Keratinocyte (primary cell): ENCODE measurements at regions not wholly inside any gene's neighbourhood (a gene's known extent, or its start where the extent isn't known, plus 50 kb on each side); places are given as distances from the start of the nearest gene placed in this dataset.

Experiments
- EZH2 ChIP-seq: IDR thresholded peaks from one replicate; pipeline ENCODE4 v1.6.1; 2012; ENCODE audit warnings: inconsistent platforms, mild to moderate bottlenecking, low read length, moderate library complexity
- TF ChIP-seq, protein P1 (sequence below), 3 experiments: IDR thresholded peaks in 1 of 3; conservative IDR thresholded peaks in 1 of 3; optimal IDR thresholded peaks in 1 of 3; 2 replicates in 2 of 3; 3 replicates in 1 of 3; pipeline versions ENCODE3 to v1.5.1; 2011; ENCODE audit warnings: low read length in 3 of 3, mild to moderate bottlenecking in 3 of 3, moderate library complexity in 2 of 3, control low read depth in 1 of 3, inconsistent platforms in 1 of 3; ENCODE audit not compliant: insufficient read depth in 2 of 3; ENCODE audit errors: extremely low read depth in 1 of 3

DNA sequence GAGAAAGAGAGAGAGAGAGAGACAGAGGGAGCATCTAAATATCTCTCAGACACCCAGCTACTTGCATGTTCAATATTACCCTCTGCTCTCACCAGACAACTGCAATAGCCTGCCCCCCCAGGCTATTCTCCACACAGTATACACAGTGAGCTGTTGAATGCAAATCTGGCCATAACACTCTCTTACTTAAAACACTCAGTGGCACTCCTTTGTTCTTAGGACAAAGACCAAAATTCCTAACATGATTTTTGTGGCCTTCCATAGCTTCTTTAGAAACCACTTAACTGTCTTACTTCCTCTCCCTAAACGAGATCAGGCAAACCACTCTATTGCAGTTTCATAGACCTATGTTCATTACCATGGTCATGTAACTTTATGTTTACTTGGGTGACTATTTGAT, 903.6 kb upstream of the AUTS2 start:
- TF ChIP-seq, protein P1, sequence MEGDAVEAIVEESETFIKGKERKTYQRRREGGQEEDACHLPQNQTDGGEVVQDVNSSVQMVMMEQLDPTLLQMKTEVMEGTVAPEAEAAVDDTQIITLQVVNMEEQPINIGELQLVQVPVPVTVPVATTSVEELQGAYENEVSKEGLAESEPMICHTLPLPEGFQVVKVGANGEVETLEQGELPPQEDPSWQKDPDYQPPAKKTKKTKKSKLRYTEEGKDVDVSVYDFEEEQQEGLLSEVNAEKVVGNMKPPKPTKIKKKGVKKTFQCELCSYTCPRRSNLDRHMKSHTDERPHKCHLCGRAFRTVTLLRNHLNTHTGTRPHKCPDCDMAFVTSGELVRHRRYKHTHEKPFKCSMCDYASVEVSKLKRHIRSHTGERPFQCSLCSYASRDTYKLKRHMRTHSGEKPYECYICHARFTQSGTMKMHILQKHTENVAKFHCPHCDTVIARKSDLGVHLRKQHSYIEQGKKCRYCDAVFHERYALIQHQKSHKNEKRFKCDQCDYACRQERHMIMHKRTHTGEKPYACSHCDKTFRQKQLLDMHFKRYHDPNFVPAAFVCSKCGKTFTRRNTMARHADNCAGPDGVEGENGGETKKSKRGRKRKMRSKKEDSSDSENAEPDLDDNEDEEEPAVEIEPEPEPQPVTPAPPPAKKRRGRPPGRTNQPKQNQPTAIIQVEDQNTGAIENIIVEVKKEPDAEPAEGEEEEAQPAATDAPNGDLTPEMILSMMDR (optimal IDR thresholded peaks at IDR 0.05 in 1 of 3, IDR thresholded peaks at IDR 0.05 in 1 of 3, conservative IDR thresholded peaks at IDR 0.05 in 1 of 3; ENCODE audit: extremely low read depth in 1 of 3, insufficient read depth in 2 of 3, low read length in 3 of 3): no peak
- TF ChIP-seq EZH2: no peak
